ENCODE measurements at regions not wholly inside any gene's neighbourhood (a gene's known extent, or its start where the extent isn't known, plus 50 kb on each side); places are given as distances from the start of the nearest gene placed in this dataset.

GRCh38 chr20:7371518-7372163 is 568.6 kb downstream of the HAO1 start:
- Mint-ChIP-seq H3K36me3 (ENCODE audit: low read depth) (no peaks in the 10 kb centered on the region), H3K9me3 (peaks cover 6% of the 10 kb centered on the region; the same call in 1 of the 2 replicates), H3K27me3 (ENCODE audit: insufficient read depth) (no peaks in the 10 kb centered on the region), H3K4me1 (ENCODE audit: low read depth) (no peaks in the 10 kb centered on the region), H3K4me3 (no peak overlapping the region), H3K27ac (no peak overlapping the region)
- TF ChIP-seq CTCF (IDR thresholded peaks at IDR 0.05): no peak
- DNase-seq: no peak

GRCh38 chr20:7375905-7376304 is 564.4 kb downstream of the HAO1 start:
- peak; percentile 82 for TF ChIP-seq CTCF (IDR thresholded peaks at IDR 0.05)
- H3K27ac Mint-ChIP-seq: no peak overlapping the region
- no peak overlapping the region for H3K4me3 Mint-ChIP-seq
- no peaks in the 10 kb centered on the region for H3K27me3 Mint-ChIP-seq (ENCODE audit: insufficient read depth)
- peak; percentile 13 for DNase-seq
- no peaks in the 10 kb centered on the region for H3K4me1 Mint-ChIP-seq (ENCODE audit: low read depth)
- no peaks in the 10 kb centered on the region for H3K36me3 Mint-ChIP-seq (ENCODE audit: low read depth)
- peaks cover 7% of the 10 kb centered on the region; the same call in 1 of the 2 replicates for H3K9me3 Mint-ChIP-seq

GRCh38 chr20:7378864-7379605 is 561.2 kb downstream of the HAO1 start:
- DNase-seq: no peak
- Mint-ChIP-seq H3K4me1 (ENCODE audit: low read depth) (no peaks in the 10 kb centered on the region), H3K36me3 (ENCODE audit: low read depth) (no peaks in the 10 kb centered on the region), H3K27ac (no peak overlapping the region), H3K27me3 (ENCODE audit: insufficient read depth) (no peaks in the 10 kb centered on the region), H3K4me3 (no peak overlapping the region), H3K9me3 (peaks cover 13% of the 10 kb centered on the region; the same call in 1 of the 2 replicates)
- TF ChIP-seq CTCF (IDR thresholded peaks at IDR 0.05): no peak

- Mint-ChIP-seq H3K36me3 (ENCODE audit: low read depth) (no peaks in the 10 kb centered on the region), H3K27me3 (ENCODE audit: insufficient read depth) (no peaks in the 10 kb centered on the region), H3K4me3 (no peak overlapping the region), H3K4me1 (ENCODE audit: low read depth) (no peaks in the 10 kb centered on the region), H3K9me3 (peaks cover 15% of the 10 kb centered on the region; the same call in 1 of the 2 replicates), H3K27ac (no peak overlapping the region)
- TF ChIP-seq CTCF (IDR thresholded peaks at IDR 0.05): no peak
- DNase-seq: no peak
Observed at GRCh38 chr20:7379621-7380220, 560.5 kb downstream of the HAO1 start.

- no peaks in the 10 kb centered on the region for H3K36me3 Mint-ChIP-seq (ENCODE audit: low read depth)
- peaks cover 30% of the 10 kb centered on the region for H3K9me3 Mint-ChIP-seq
- no peak for TF ChIP-seq CTCF (IDR thresholded peaks at IDR 0.05)
- H3K27me3 Mint-ChIP-seq (ENCODE audit: insufficient read depth): no peaks in the 10 kb centered on the region
- no peak overlapping the region for H3K4me3 Mint-ChIP-seq
- H3K4me1 Mint-ChIP-seq (ENCODE audit: low read depth): no peaks in the 10 kb centered on the region
- no peak for DNase-seq
- no peak overlapping the region for H3K27ac Mint-ChIP-seq
Observed at GRCh38 chr20:7383216-7383615, 557.0 kb downstream of the HAO1 start.

All from HFFc6 (cell line).